Activated T-cell treated with anti-CD3 and anti-CD28 coated beads, Interleukin-2, amount 50 U/mL, for 4 hours (primary cell): ENCODE measurements at regions not wholly inside any gene's neighbourhood (a gene's known extent, or its start where the extent isn't known, plus 50 kb on each side); places are given as distances from the start of the nearest gene placed in this dataset.
"Not testable (repeated sequence)": the region's sequence is repeated elsewhere in the genome, so short reads cannot be mapped to it uniquely, and the experiment has no call there.

Experiments
- ATAC-seq, 2 donors: fragments of 200-7000 bp; cut with Tn5 transposase; one replicate each; pipeline ENCODE4 v1.10.0; 2021
- DNase-seq: peaks from one replicate; pipeline ENCODE4 v3.0.0-alpha.2; 2020
- H3K27me3 Mint-ChIP-seq: one replicate; pipeline ENCODE4 v1.8.0; 2021; ENCODE audit warnings: low read depth, mixed read lengths
- H3K36me3 Mint-ChIP-seq: one replicate; pipeline ENCODE4 v1.8.0; 2022; ENCODE audit warnings: mixed read lengths; ENCODE audit not compliant: insufficient read depth
- H3K4me1 Mint-ChIP-seq: one replicate; pipeline ENCODE4 v1.8.0; 2021; ENCODE audit warnings: low read depth, mixed read lengths
- H3K4me3 Mint-ChIP-seq: one replicate; pipeline ENCODE4 v1.8.0; 2021; ENCODE audit warnings: mild to moderate bottlenecking, moderate library complexity, mixed read lengths
- H3K9me3 Mint-ChIP-seq: one replicate; pipeline ENCODE4 v1.8.0; 2021; ENCODE audit warnings: mixed read lengths

GRCh38 chr13:50733392-50733791, 110.1 kb downstream of the DLEU7 start:
- DNase-seq (no peak), ATAC-seq (no peak)
- H3K9me3 Mint-ChIP-seq: peaks cover 8% of the 10 kb centered on the region
- H3K27me3 Mint-ChIP-seq: no peaks in the 10 kb centered on the region
- H3K4me1 Mint-ChIP-seq: peaks cover 7% of the 10 kb centered on the region
- H3K36me3 Mint-ChIP-seq: no peaks in the 10 kb centered on the region
- no peak overlapping the region for H3K4me3 Mint-ChIP-seq

- DNase-seq (no peak), ATAC-seq (no peak)
- Mint-ChIP-seq H3K9me3 (peaks cover under 1% of the 10 kb centered on the region), H3K4me1 (peaks cover 7% of the 10 kb centered on the region), H3K4me3 (no peak overlapping the region), H3K27me3 (no peaks in the 10 kb centered on the region), H3K36me3 (no peaks in the 10 kb centered on the region)
Observed at GRCh38 chr13:50735071-50735470, 108.4 kb downstream of the DLEU7 start.

GRCh38 chr13:50740052-50740741, 103.3 kb downstream of the DLEU7 start:
- Mint-ChIP-seq H3K4me1 (no peaks in the 10 kb centered on the region), H3K9me3 (no peaks in the 10 kb centered on the region), H3K4me3 (no peak overlapping the region), H3K36me3 (no peaks in the 10 kb centered on the region), H3K27me3 (no peaks in the 10 kb centered on the region)
- DNase-seq: no peak
- ATAC-seq: no peak

- H3K4me3 Mint-ChIP-seq: no peak overlapping the region
- no peaks in the 10 kb centered on the region for H3K4me1 Mint-ChIP-seq
- H3K36me3 Mint-ChIP-seq: no peaks in the 10 kb centered on the region
- H3K9me3 Mint-ChIP-seq: no peaks in the 10 kb centered on the region
- ATAC-seq: no peak
- DNase-seq: no peak
- no peaks in the 10 kb centered on the region for H3K27me3 Mint-ChIP-seq
Observed at GRCh38 chr13:50742353-50742752, 101.1 kb downstream of the DLEU7 start.

GRCh38 chr13:50742968-50743367, 100.5 kb downstream of the DLEU7 start:
- no peaks in the 10 kb centered on the region for H3K27me3 Mint-ChIP-seq
- H3K9me3 Mint-ChIP-seq: no peaks in the 10 kb centered on the region
- H3K4me1 Mint-ChIP-seq: no peaks in the 10 kb centered on the region
- ATAC-seq (no peak), DNase-seq (no peak)
- no peak overlapping the region for H3K4me3 Mint-ChIP-seq
- no peaks in the 10 kb centered on the region for H3K36me3 Mint-ChIP-seq

GRCh38 chr13:50744116-50744660, 99.3 kb downstream of the DLEU7 start:
- ATAC-seq: no peak
- H3K9me3 Mint-ChIP-seq: no peaks in the 10 kb centered on the region
- no peaks in the 10 kb centered on the region for H3K27me3 Mint-ChIP-seq
- DNase-seq: no peak
- no peaks in the 10 kb centered on the region for H3K36me3 Mint-ChIP-seq
- no peak overlapping the region for H3K4me3 Mint-ChIP-seq
- H3K4me1 Mint-ChIP-seq: no peaks in the 10 kb centered on the region

GRCh38 chr13:50745542-50746115, 97.9 kb downstream of the DLEU7 start:
- Mint-ChIP-seq H3K4me3 (no peak overlapping the region), H3K36me3 (no peaks in the 10 kb centered on the region), H3K4me1 (no peaks in the 10 kb centered on the region), H3K9me3 (no peaks in the 10 kb centered on the region), H3K27me3 (no peaks in the 10 kb centered on the region)
- DNase-seq (no peak), ATAC-seq (no peak)

GRCh38 chr13:50747737-50748350, 95.6 kb downstream of the DLEU7 start:
- no peak for ATAC-seq
- no peaks in the 10 kb centered on the region for H3K36me3 Mint-ChIP-seq

GRCh38 chr13:50753221-50753620, 90.3 kb downstream of the DLEU7 start:
- H3K36me3 Mint-ChIP-seq, H3K9me3 Mint-ChIP-seq, H3K4me3 Mint-ChIP-seq, DNase-seq, H3K27me3 Mint-ChIP-seq, H3K4me1 Mint-ChIP-seq, ATAC-seq: not testable (repeated sequence)

More at GRCh38 chr13:50747737-50748350, 95.6 kb downstream of the DLEU7 start:
- no peaks in the 10 kb centered on the region for H3K4me1 Mint-ChIP-seq
- H3K9me3 Mint-ChIP-seq: no peaks in the 10 kb centered on the region
- no peak overlapping the region for H3K4me3 Mint-ChIP-seq
- H3K27me3 Mint-ChIP-seq: peaks cover 10% of the 10 kb centered on the region
- DNase-seq: no peak

- H3K27me3 Mint-ChIP-seq: peaks cover 13% of the 10 kb centered on the region
- H3K9me3 Mint-ChIP-seq, DNase-seq, H3K36me3 Mint-ChIP-seq, H3K4me3 Mint-ChIP-seq, H3K4me1 Mint-ChIP-seq, ATAC-seq: not testable (repeated sequence)
Observed at GRCh38 chr13:50755862-50756685, 87.4 kb downstream of the DLEU7 start.

- Mint-ChIP-seq H3K36me3 (no peaks in the 10 kb centered on the region), H3K4me1 (peaks cover 10% of the 10 kb centered on the region), H3K27me3 (peaks cover 8% of the 10 kb centered on the region), H3K4me3 (no peak overlapping the region), H3K9me3 (peaks cover 4% of the 10 kb centered on the region)
- ATAC-seq (no peak), DNase-seq (no peak)
Observed at GRCh38 chr13:50757008-50757407, 86.5 kb downstream of the DLEU7 start.

- H3K9me3 Mint-ChIP-seq: peaks cover 4% of the 10 kb centered on the region
- H3K36me3 Mint-ChIP-seq: no peaks in the 10 kb centered on the region
- peaks cover 15% of the 10 kb centered on the region for H3K4me1 Mint-ChIP-seq
- no peak for ATAC-seq
- no peak for DNase-seq
- H3K27me3 Mint-ChIP-seq: peaks cover 4% of the 10 kb centered on the region
- no peak overlapping the region for H3K4me3 Mint-ChIP-seq
Observed at GRCh38 chr13:50758796-50759195, 84.7 kb downstream of the DLEU7 start.

GRCh38 chr13:50760751-50761150, 82.7 kb downstream of the DLEU7 start:
- Mint-ChIP-seq H3K9me3 (no peaks in the 10 kb centered on the region), H3K4me1 (peaks cover 15% of the 10 kb centered on the region), H3K36me3 (no peaks in the 10 kb centered on the region), H3K27me3 (peaks cover 4% of the 10 kb centered on the region), H3K4me3 (no peak overlapping the region)
- no peak for DNase-seq
- ATAC-seq: no peak

GRCh38 chr13:50761406-50761805, 82.1 kb downstream of the DLEU7 start:
- Mint-ChIP-seq H3K4me3 (no peak overlapping the region), H3K4me1 (peaks cover 10% of the 10 kb centered on the region), H3K9me3 (no peaks in the 10 kb centered on the region), H3K27me3 (peaks cover 4% of the 10 kb centered on the region), H3K36me3 (no peaks in the 10 kb centered on the region)
- ATAC-seq: no peak
- DNase-seq: no peak
